ENCODE measurements at regions not wholly inside any gene's neighbourhood (a gene's known extent, or its start where the extent isn't known, plus 50 kb on each side); places are given as distances from the start of the nearest gene placed in this dataset.

DNA sequence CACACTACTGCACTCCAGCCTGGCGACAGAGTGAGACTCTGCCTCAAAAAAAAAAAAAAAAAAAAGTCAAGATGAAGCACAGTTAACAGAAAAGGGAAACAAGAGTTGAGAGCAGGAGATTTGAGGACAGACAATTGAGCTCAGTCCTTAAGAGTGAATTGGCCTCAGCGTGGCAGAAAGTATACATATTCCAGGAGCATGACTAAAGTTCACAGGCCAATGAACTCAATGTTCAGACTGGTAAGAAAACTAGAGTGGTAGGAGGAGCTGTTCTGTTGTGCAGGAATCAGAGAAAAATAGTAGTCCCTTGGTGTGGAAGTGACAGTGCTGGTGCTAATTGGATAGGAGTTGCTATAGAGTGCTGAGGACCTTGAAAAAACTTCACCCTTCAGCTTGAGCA is 60.0 kb downstream of the NRN1 start:
- TF ChIP-seq EZH2 (IDR thresholded peaks at IDR 0.05): no peak
- no peak for TF ChIP-seq POLR2AphosphoS5 (IDR thresholded peaks at IDR 0.05; ENCODE audit: borderline replicate concordance, low read depth, low read length)
